ENCODE measurements at regions not wholly inside any gene's neighbourhood (a gene's known extent, or its start where the extent isn't known, plus 50 kb on each side); places are given as distances from the start of the nearest gene placed in this dataset.

GRCh38 chr15:93719921-93720351 lies 511.4 kb upstream of the MCTP2 start:
- ATAC-seq = no peak
- no peak for TF ChIP-seq ZFP3 (CRISPR knock-in tag; IDR thresholded peaks at IDR 0.05)
- TF ChIP-seq ISL1 (CRISPR knock-in tag; IDR thresholded peaks at IDR 0.05) = no peak
- no peak for TF ChIP-seq ZFP30 (CRISPR knock-in tag; IDR thresholded peaks at IDR 0.05)
- TF ChIP-seq ARNTL (CRISPR knock-in tag; IDR thresholded peaks at IDR 0.05; ENCODE audit: borderline replicate concordance, low read depth) = no peak
- TF ChIP-seq ZNF8 (CRISPR knock-in tag; IDR thresholded peaks at IDR 0.05) = no peak
- TF ChIP-seq CSDC2 (CRISPR knock-in tag; IDR thresholded peaks at IDR 0.05) = no peak
- TF ChIP-seq GLIS3 (CRISPR knock-in tag; IDR thresholded peaks at IDR 0.05) = no peak
- TF ChIP-seq, protein P1, sequence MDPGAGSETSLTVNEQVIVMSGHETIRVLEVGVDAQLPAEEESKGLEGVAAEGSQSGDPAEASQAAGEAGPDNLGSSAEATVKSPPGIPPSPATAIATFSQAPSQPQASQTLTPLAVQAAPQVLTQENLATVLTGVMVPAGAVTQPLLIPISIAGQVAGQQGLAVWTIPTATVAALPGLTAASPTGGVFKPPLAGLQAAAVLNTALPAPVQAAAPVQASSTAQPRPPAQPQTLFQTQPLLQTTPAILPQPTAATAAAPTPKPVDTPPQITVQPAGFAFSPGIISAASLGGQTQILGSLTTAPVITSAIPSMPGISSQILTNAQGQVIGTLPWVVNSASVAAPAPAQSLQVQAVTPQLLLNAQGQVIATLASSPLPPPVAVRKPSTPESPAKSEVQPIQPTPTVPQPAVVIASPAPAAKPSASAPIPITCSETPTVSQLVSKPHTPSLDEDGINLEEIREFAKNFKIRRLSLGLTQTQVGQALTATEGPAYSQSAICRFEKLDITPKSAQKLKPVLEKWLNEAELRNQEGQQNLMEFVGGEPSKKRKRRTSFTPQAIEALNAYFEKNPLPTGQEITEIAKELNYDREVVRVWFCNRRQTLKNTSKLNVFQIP (CRISPR knock-in tag; IDR thresholded peaks at IDR 0.05; ENCODE audit: borderline replicate concordance, low read depth) = no peak
- TF ChIP-seq, protein P2, sequence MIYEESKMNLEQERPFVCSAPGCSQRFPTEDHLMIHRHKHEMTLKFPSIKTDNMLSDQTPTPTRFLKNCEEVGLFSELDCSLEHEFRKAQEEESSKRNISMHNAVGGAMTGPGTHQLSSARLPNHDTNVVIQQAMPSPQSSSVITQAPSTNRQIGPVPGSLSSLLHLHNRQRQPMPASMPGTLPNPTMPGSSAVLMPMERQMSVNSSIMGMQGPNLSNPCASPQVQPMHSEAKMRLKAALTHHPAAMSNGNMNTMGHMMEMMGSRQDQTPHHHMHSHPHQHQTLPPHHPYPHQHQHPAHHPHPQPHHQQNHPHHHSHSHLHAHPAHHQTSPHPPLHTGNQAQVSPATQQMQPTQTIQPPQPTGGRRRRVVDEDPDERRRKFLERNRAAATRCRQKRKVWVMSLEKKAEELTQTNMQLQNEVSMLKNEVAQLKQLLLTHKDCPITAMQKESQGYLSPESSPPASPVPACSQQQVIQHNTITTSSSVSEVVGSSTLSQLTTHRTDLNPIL (CRISPR knock-in tag; IDR thresholded peaks at IDR 0.05; ENCODE audit: low read depth) = no peak
- no peak for TF ChIP-seq ZNF70 (CRISPR knock-in tag; IDR thresholded peaks at IDR 0.05)
- no peak for TF ChIP-seq ESRRG (CRISPR knock-in tag; IDR thresholded peaks at IDR 0.05)
- no peak for TF ChIP-seq TOX (CRISPR knock-in tag; IDR thresholded peaks at IDR 0.05; ENCODE audit: borderline replicate concordance)
- no peak for TF ChIP-seq PPARA (CRISPR knock-in tag; IDR thresholded peaks at IDR 0.05; ENCODE audit: borderline replicate concordance)
- TF ChIP-seq BACH2 (CRISPR knock-in tag; IDR thresholded peaks at IDR 0.05; ENCODE audit: borderline replicate concordance) = no peak
- TF ChIP-seq ZC3H10 (CRISPR knock-in tag; IDR thresholded peaks at IDR 0.05) = no peak
- no peak for TF ChIP-seq PATZ1 (CRISPR knock-in tag; IDR thresholded peaks at IDR 0.05; ENCODE audit: borderline replicate concordance)
- TF ChIP-seq SNAI2 (CRISPR knock-in tag; IDR thresholded peaks at IDR 0.05) = no peak

GRCh38 chr15:93716615-93717231 lies 514.6 kb upstream of the MCTP2 start:
- TF ChIP-seq, protein P2 (CRISPR knock-in tag; IDR thresholded peaks at IDR 0.05; ENCODE audit: low read depth) = no peak
- TF ChIP-seq TSHZ2 (CRISPR knock-in tag; IDR thresholded peaks at IDR 0.05) (no peak), OSR1 (CRISPR knock-in tag; IDR thresholded peaks at IDR 0.05) (no peak), ZNF565 (CRISPR knock-in tag; conservative IDR thresholded peaks at IDR 0.05; ENCODE audit: low read depth) (no peak), TOX (CRISPR knock-in tag; IDR thresholded peaks at IDR 0.05; ENCODE audit: borderline replicate concordance) (no peak)
- ATAC-seq = no peak

DNA sequence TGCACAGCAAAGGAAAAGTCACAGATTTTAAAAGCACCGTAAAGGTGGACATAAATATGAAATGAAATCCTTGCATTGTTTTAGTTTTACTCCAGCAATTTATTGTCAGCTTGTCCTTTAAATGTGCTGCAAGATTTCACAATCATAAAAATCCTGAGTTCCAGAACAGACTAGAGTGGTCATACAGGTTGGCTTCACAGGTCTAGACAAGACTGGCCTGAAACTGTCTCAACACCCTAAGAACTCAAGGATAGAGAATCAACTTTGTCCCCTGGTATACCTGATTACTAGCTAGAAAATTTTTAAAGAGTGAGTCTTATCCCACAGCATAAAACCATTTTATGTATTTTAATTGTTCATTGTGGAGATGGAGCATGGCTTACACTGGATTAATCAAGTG lies 521.7 kb upstream of the MCTP2 start:
- no peak for ATAC-seq
- TF ChIP-seq TCF4 (CRISPR knock-in tag; IDR thresholded peaks at IDR 0.05; ENCODE audit: borderline replicate concordance) = no peak
- TF ChIP-seq GLIS3 (CRISPR knock-in tag; IDR thresholded peaks at IDR 0.05) = no peak
- no peak for TF ChIP-seq ESRRG (CRISPR knock-in tag; IDR thresholded peaks at IDR 0.05)
- no peak for TF ChIP-seq TSHZ2 (CRISPR knock-in tag; IDR thresholded peaks at IDR 0.05)
- TF ChIP-seq ZC3H10 (CRISPR knock-in tag; IDR thresholded peaks at IDR 0.05) = no peak
- no peak for TF ChIP-seq PPARA (CRISPR knock-in tag; IDR thresholded peaks at IDR 0.05; ENCODE audit: borderline replicate concordance)
- no peak for TF ChIP-seq ZNF70 (CRISPR knock-in tag; IDR thresholded peaks at IDR 0.05)
- TF ChIP-seq, protein P1 (CRISPR knock-in tag; IDR thresholded peaks at IDR 0.05; ENCODE audit: borderline replicate concordance, low read depth) = no peak
- no peak for TF ChIP-seq OSR1 (CRISPR knock-in tag; IDR thresholded peaks at IDR 0.05)
- TF ChIP-seq PATZ1 (CRISPR knock-in tag; IDR thresholded peaks at IDR 0.05; ENCODE audit: borderline replicate concordance) = no peak
- TF ChIP-seq ARNTL (CRISPR knock-in tag; IDR thresholded peaks at IDR 0.05; ENCODE audit: borderline replicate concordance, low read depth) = no peak
